Testis (tissue), 2 donors: ENCODE measurements at regions not wholly inside any gene's neighbourhood (a gene's known extent, or its start where the extent isn't known, plus 50 kb on each side); places are given as distances from the start of the nearest gene placed in this dataset.

Experiments used
- DNase-seq: peaks from one replicate; pipeline ENCODE4 v3.0.0-alpha.2; 2019
- H3K27ac ChIP-seq, 2 donors: fragments of 200-600 bp; sonication (generic); one replicate each; pipeline ENCODE4 v1.5.1; 2019
- H3K27me3 ChIP-seq: fragments of 200-600 bp; sonication (generic); one replicate; pipeline ENCODE4 v1.5.1; 2019
- H3K36me3 ChIP-seq: fragments of 200-600 bp; sonication (generic); one replicate; pipeline ENCODE4 v1.5.1; 2017; ENCODE audit warnings: low read depth; ENCODE audit errors: missing control alignments
- H3K4me1 ChIP-seq: fragments of 200-600 bp; sonication (generic); one replicate; pipeline ENCODE4 v1.5.1; 2019
- H3K4me3 ChIP-seq, 2 donors: fragments of 200-600 bp; sonication (generic); one replicate each; pipeline ENCODE4 v1.5.1; 2017 to 2019
- H3K9me3 ChIP-seq: fragments of 200-600 bp; sonication (generic); one replicate; pipeline ENCODE4 v1.5.1; 2017
- POLR2A ChIP-seq: fragments of 450-650 bp; IDR thresholded peaks from one replicate; pipeline ENCODE4 v1.6.1; 2017; ENCODE audit warnings: antibody characterized with exemption, mild to moderate bottlenecking, moderate library complexity
- WGBS, 2 donors: methylation state at CpG; one replicate each; pipeline ENCODE4 v1.1.5; 2018; 5-methylcytosine and 5-hydroxymethylcytosine counted together
- intact Hi-C: fragments of 100-400 bp; cut with DNase I; formaldehyde crosslinking; loops from one replicate; pipeline ENCODE4 v1.15.1; 2023; ENCODE audit warnings: low total_unique reads
- TF ChIP-seq, protein P1 (sequence below), 3 experiments: fragments of 450-650 bp in 2 of 3; fragments of 200-600 bp in 1 of 3; sonication (generic) in 1 of 3; IDR thresholded peaks; one replicate each; pipeline ENCODE4 v1.5.1; 2016 to 2019; ENCODE audit warnings: antibody characterized with exemption in 3 of 3, mild to moderate bottlenecking in 2 of 3, moderate library complexity in 1 of 3

DNA sequence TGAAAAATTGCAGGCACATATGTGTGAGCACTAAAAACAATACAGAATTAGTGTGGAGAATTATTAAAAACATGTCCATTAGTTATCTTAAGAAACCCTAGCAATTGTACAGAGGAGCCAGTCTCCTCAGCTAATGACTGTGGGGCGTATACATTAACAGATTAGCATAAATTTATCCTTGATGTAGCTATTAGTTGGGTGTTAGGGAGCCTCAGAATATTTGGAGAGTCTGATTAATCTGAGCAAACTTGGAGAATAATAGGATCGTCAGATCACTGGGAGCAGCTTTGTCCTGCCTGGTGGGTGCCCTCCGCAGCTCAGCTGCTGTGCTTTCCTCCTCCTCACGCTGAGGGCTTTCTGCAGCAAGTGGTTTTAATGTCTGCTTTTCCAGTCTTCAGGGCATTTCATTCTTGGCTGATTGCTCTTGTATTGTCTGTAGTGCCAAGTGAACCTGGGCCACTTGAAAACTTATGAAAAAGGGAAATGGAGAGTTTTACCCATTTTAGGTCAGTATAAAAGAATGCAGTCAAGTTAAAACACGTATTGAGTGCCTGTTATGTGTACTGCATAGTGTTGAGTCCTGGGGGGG is 417.4 kb upstream of the SEMA6D start:
- intact Hi-C loops, result no loop called here
- H3K27me3 ChIP-seq, result no peaks in the 10 kb centered on the region

DNA sequence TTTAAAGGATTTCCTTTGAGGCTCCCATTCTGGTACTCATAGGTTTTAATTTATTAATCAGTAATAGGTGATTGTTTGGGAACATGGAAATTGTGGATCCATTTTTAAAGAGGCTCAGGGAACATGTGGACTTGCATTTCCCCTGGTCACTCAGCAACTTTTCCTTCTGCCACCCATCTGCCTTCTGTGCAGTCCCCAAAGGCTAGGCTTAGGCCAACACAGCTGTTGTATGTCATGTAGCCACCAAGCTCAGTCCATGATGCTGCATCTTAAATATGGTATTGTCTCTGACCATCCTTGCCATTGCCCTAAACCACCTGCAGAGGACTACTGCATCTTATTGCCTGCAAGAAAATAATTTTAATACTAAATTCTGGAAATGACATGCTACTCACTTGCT is 416.7 kb upstream of the SEMA6D start:
- DNase-seq, result no peak
- Histone ChIP-seq H3K9me3 (no peaks in the 10 kb centered on the region), H3K4me3 (no peak overlapping the region), H3K4me1 (no peaks in the 10 kb centered on the region), H3K27me3 (no peaks in the 10 kb centered on the region), H3K36me3 (no peaks in the 10 kb centered on the region), H3K27ac (no peak overlapping the region)
- TF ChIP-seq, protein P1, sequence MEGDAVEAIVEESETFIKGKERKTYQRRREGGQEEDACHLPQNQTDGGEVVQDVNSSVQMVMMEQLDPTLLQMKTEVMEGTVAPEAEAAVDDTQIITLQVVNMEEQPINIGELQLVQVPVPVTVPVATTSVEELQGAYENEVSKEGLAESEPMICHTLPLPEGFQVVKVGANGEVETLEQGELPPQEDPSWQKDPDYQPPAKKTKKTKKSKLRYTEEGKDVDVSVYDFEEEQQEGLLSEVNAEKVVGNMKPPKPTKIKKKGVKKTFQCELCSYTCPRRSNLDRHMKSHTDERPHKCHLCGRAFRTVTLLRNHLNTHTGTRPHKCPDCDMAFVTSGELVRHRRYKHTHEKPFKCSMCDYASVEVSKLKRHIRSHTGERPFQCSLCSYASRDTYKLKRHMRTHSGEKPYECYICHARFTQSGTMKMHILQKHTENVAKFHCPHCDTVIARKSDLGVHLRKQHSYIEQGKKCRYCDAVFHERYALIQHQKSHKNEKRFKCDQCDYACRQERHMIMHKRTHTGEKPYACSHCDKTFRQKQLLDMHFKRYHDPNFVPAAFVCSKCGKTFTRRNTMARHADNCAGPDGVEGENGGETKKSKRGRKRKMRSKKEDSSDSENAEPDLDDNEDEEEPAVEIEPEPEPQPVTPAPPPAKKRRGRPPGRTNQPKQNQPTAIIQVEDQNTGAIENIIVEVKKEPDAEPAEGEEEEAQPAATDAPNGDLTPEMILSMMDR (IDR thresholded peaks at IDR 0.05), result no peak
- TF ChIP-seq POLR2A, result no peak
- intact Hi-C loops, result no loop called here

More for the DNA sequence above, 417.4 kb upstream of the SEMA6D start:
- Histone ChIP-seq H3K27ac (no peak overlapping the region), H3K9me3 (no peaks in the 10 kb centered on the region), H3K4me3 (no peak overlapping the region), H3K36me3 (no peaks in the 10 kb centered on the region), H3K4me1 (no peaks in the 10 kb centered on the region)
- TF ChIP-seq, protein P1 (IDR thresholded peaks at IDR 0.05), result no peak
- no peak for TF ChIP-seq POLR2A
- no peak for DNase-seq
- 71 to 87% methylated on average over 5 of the region's 5 CpGs for WGBS, 2 donors

DNA sequence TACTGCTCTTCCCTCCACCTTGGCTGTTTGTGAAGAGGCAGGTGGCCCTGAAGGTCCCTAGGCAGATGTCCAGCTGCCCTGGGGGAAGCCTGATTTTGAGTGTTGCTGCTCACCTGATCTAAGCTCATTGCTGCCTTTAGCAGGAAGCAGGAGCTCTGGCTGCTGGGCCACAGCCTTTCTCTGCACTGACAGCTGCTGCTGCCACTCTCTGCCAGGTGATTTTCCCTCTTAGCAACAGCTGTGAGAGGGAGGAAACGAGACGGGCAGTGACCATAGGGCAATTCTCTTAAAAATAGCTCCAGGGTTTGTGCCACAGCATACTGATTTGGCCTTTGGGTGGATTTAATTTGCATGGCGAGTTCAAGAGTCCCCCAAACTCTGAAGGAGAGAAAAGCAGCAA is 415.8 kb upstream of the SEMA6D start:
- no peak for DNase-seq
- H3K4me3 ChIP-seq, result no peak overlapping the region
- no peaks in the 10 kb centered on the region for H3K36me3 ChIP-seq
- H3K4me1 ChIP-seq, result no peaks in the 10 kb centered on the region
- TF ChIP-seq, protein P1 (IDR thresholded peaks at IDR 0.05), result no peak
- no peak for TF ChIP-seq POLR2A
- no peaks in the 10 kb centered on the region for H3K27me3 ChIP-seq
- intact Hi-C loops, result no loop called here
- no peaks in the 10 kb centered on the region for H3K9me3 ChIP-seq
- H3K27ac ChIP-seq, result no peak overlapping the region
- WGBS, 2 donors, result 55 to 57% methylated on average over 3 of the region's 3 CpGs

DNA sequence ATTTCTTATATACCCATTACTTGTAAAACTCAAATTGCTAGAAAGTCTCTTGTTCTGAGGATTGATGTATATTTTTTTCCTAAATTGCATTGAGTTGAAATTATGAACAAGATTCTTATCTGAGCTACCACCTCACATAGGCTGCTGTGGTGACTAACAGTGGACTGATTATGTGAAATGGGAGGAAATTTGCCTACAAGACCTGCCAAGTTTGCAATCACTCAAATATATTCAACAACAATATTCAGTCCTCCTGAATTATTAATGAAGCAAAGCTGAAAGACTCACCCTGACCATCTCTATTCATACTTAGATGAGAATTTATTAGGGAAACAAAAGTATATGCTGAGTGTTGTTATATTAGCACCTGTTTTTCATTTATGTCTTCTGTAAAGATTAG is 412.6 kb upstream of the SEMA6D start:
- TF ChIP-seq, protein P1 (IDR thresholded peaks at IDR 0.05), result no peak
- TF ChIP-seq POLR2A, result no peak
- intact Hi-C loops, result no loop called here
- no peaks in the 10 kb centered on the region for H3K9me3 ChIP-seq
- H3K4me3 ChIP-seq, result no peak overlapping the region
- DNase-seq, result no peak
- H3K27me3 ChIP-seq, result no peaks in the 10 kb centered on the region
- H3K36me3 ChIP-seq, result no peaks in the 10 kb centered on the region
- no peaks in the 10 kb centered on the region for H3K4me1 ChIP-seq
- no peak overlapping the region for H3K27ac ChIP-seq

DNA sequence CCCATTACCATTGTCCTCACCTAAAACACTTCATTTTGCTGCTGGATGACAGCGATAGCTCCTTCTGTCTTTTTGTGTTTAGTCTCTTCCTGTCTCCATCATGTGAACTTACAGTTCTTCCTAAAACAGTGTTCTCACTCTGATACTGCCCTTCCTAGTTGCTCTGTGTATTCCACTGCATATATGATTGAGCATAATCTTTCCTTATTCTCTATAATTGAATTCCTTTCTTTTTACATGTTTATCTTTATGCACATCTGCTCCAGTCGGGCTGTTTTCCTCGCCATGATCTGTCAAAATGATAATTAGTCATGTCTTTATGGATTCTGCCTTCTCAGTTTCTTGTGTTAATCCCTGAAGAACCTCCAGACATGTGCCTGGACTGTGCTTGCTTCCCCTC is 405.1 kb upstream of the SEMA6D start:
- no peak for DNase-seq
- intact Hi-C loops, result no loop called here
- H3K4me1 ChIP-seq, result no peaks in the 10 kb centered on the region
- no peak for TF ChIP-seq POLR2A
- TF ChIP-seq, protein P1 (IDR thresholded peaks at IDR 0.05), result no peak
- H3K9me3 ChIP-seq, result no peaks in the 10 kb centered on the region
- no peaks in the 10 kb centered on the region for H3K27me3 ChIP-seq
- no peak overlapping the region for H3K27ac ChIP-seq
- H3K4me3 ChIP-seq, result no peak overlapping the region
- 80 to 88% methylated on average over 3 of the region's 3 CpGs for WGBS, 2 donors
- H3K36me3 ChIP-seq, result no peaks in the 10 kb centered on the region
